Mesenchymal stem cell (in vitro differentiated cells and primary cell): ENCODE measurements at regions not wholly inside any gene's neighbourhood (a gene's known extent, or its start where the extent isn't known, plus 50 kb on each side); places are given as distances from the start of the nearest gene placed in this dataset.

Experiments
- DNase-seq: peaks from one replicate; pipeline ENCODE4 v3.0.0-alpha.2; 2013
- H2AFZ ChIP-seq: one replicate; pipeline ENCODE4 v1.6.1; 2013; ENCODE audit warnings: low read depth, mild to moderate bottlenecking, control low read depth, inconsistent platforms, low read length, moderate library complexity
- H2AK5ac ChIP-seq: 2 replicates; pipeline ENCODE4 v1.6.1; 2013; ENCODE audit warnings: low read length, moderate library complexity, mild to moderate bottlenecking, inconsistent platforms; ENCODE audit not compliant: severe bottlenecking
- H2BK120ac ChIP-seq: one replicate; pipeline ENCODE4 v1.6.1; 2013; ENCODE audit warnings: low read depth, mild to moderate bottlenecking, inconsistent platforms, low read length, moderate library complexity
- H2BK12ac ChIP-seq, 2 experiments: one replicate each; pipeline ENCODE4 v1.6.1; 2013; ENCODE audit warnings: inconsistent platforms in 2 of 2, low read length in 2 of 2, mild to moderate bottlenecking in 2 of 2, moderate library complexity in 2 of 2, control low read depth in 1 of 2
- H2BK15ac ChIP-seq: one replicate; pipeline ENCODE4 v1.6.1; 2013; ENCODE audit warnings: mild to moderate bottlenecking, low read depth, inconsistent platforms; ENCODE audit not compliant: poor library complexity, severe bottlenecking
- H2BK5ac ChIP-seq: 2 replicates; pipeline ENCODE4 v1.6.1; 2013; ENCODE audit warnings: low read depth, mild to moderate bottlenecking, low read length, control low read depth, inconsistent platforms; ENCODE audit not compliant: poor library complexity, severe bottlenecking
- H3K14ac ChIP-seq, 2 experiments: one replicate each; pipeline ENCODE4 v1.6.1; 2013; ENCODE audit warnings: inconsistent platforms in 2 of 2, low read length in 2 of 2, control low read depth in 1 of 2, mild to moderate bottlenecking in 1 of 2, moderate library complexity in 1 of 2
- H3K18ac ChIP-seq, 2 experiments: one replicate each; pipeline ENCODE4 v1.6.1; 2013; ENCODE audit warnings: inconsistent platforms in 2 of 2, low read length in 2 of 2, control low read depth in 1 of 2, low read depth in 1 of 2, mild to moderate bottlenecking in 1 of 2
- H3K23ac ChIP-seq, 2 experiments: one replicate each; pipeline ENCODE4 v1.6.1; 2013; ENCODE audit warnings: inconsistent platforms in 2 of 2, low read length in 2 of 2, mild to moderate bottlenecking in 2 of 2, moderate library complexity in 2 of 2, control low read depth in 1 of 2
- H3K27ac ChIP-seq: 2 replicates; pipeline ENCODE4 v1.5.1; 2013; ENCODE audit warnings: mild to moderate bottlenecking, moderate library complexity, low read length, control low read depth, inconsistent platforms; ENCODE audit not compliant: poor library complexity, severe bottlenecking
- H3K27me3 ChIP-seq, 2 experiments: 2 replicates each; pipeline versions ENCODE4 v1.6.1 to v1.7.0; 2013; ENCODE audit warnings: low read length in 2 of 2, mild to moderate bottlenecking in 2 of 2, moderate library complexity in 2 of 2, control low read depth in 1 of 2, inconsistent platforms in 1 of 2; ENCODE audit not compliant: control insufficient read depth in 1 of 2, insufficient read depth in 1 of 2
- H3K36me3 ChIP-seq, 2 experiments: 2 replicates each; pipeline versions ENCODE4 v1.6.1 to v1.7.0; 2013; ENCODE audit warnings: low read length in 2 of 2, control low read depth in 1 of 2, inconsistent platforms in 1 of 2, low read depth in 1 of 2, mild to moderate bottlenecking in 1 of 2; ENCODE audit not compliant: insufficient read depth in 2 of 2, control insufficient read depth in 1 of 2
- H3K4ac ChIP-seq, 2 experiments: one replicate each; pipeline ENCODE4 v1.6.1; 2013; ENCODE audit warnings: inconsistent platforms in 2 of 2, low read length in 2 of 2, mild to moderate bottlenecking in 2 of 2, moderate library complexity in 2 of 2, control low read depth in 1 of 2, low read depth in 1 of 2
- H3K4me1 ChIP-seq: 2 replicates; pipeline ENCODE4 v1.6.1; 2013; ENCODE audit warnings: low read depth, low read length, control low read depth; ENCODE audit not compliant: control insufficient read depth, insufficient read depth
- H3K4me2 ChIP-seq: 2 replicates; pipeline ENCODE4 v1.6.1; 2013; ENCODE audit warnings: low read length, mild to moderate bottlenecking, inconsistent platforms; ENCODE audit not compliant: poor library complexity, severe bottlenecking
- H3K4me3 ChIP-seq, 2 experiments: 2 replicates each; pipeline versions ENCODE4 v1.5.1 to v1.7.0; 2013; ENCODE audit warnings: low read length in 2 of 2, mild to moderate bottlenecking in 2 of 2, control low read depth in 1 of 2, low read depth in 1 of 2; ENCODE audit not compliant: insufficient read depth in 1 of 2
- H3K79me1 ChIP-seq: replicated peaks from 2 replicates; pipeline ENCODE4 v1.6.1; 2013; ENCODE audit warnings: mild to moderate bottlenecking, control low read depth, low read length, inconsistent platforms; ENCODE audit not compliant: poor library complexity, severe bottlenecking
- H3K9ac ChIP-seq: 2 replicates; pipeline ENCODE4 v1.7.0; 2013; ENCODE audit warnings: mild to moderate bottlenecking, low read length, moderate library complexity
- H3K9me3 ChIP-seq: 2 replicates; pipeline ENCODE4 v1.7.0; 2013; ENCODE audit warnings: mild to moderate bottlenecking, low read length; ENCODE audit not compliant: control insufficient read depth
- H4K8ac ChIP-seq: one replicate; pipeline ENCODE4 v1.6.1; 2013; ENCODE audit warnings: inconsistent platforms, mild to moderate bottlenecking, low read length, moderate library complexity
- H4K91ac ChIP-seq: one replicate; pipeline ENCODE4 v1.6.1; 2013; ENCODE audit warnings: mild to moderate bottlenecking, low read length, inconsistent platforms
- WGBS: methylation state at CpG from one replicate; pipeline ENCODE4 v1.1.7; 2013; ENCODE audit warnings: mixed read lengths; 5-methylcytosine and 5-hydroxymethylcytosine counted together

DNA sequence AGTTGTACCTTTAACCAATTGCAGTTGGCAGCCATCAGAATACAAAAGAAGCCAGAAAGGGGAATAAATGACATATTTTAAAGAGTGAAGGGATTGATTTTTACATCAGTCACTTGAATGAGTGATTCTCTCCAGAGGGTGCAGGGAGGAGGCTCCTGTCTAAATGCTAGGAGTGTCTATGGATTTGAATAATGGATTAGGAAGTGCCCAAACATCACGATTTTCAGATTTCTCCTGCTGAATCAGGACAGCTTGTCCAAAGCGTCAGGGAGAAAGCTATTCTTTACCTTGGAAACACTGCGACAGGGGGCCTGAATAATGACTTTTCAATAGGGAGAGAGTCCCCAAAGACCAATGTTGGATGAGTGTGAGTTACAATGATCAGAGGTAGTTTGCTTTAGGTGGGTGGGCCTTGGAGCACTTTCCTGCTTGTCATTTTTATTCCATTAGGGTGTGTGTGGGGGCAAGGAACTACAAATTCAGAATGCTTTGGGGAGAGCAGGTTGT lies 735.5 kb downstream of the KCNA4 start:
- WGBS = 88% methylated on average over 3 of the region's 3 CpGs

DNA sequence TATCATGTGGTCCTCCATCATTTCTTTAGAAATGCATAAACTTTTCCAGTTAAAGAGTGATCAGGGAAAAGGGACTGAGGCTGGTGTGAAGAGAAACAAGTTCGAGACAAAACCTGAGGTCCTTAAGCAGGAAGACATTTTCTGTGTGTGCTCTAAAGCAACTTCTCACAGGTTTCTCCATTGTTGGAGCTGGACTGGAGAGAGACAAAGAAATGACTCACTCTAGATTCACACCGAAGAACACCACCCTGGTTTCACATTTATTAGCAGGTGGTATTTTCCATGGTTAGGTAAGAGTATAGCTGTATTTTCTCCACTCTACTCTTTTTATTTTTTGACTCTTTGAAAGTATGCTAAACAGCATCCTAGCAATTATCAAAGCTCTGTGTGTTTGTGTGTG lies 736.4 kb downstream of the KCNA4 start:
- no peak overlapping the region for H3K4me2 ChIP-seq
- no peak overlapping the region for H3K4ac ChIP-seq
- no peak overlapping the region for H2BK120ac ChIP-seq
- no peak overlapping the region for H2BK12ac ChIP-seq
- H4K8ac ChIP-seq = no peak overlapping the region
- H4K91ac ChIP-seq = no peak overlapping the region
- no peaks in the 10 kb centered on the region for H3K36me3 ChIP-seq
- no peak overlapping the region for H3K4me3 ChIP-seq
- no peak overlapping the region for H3K27ac ChIP-seq
- H2AK5ac ChIP-seq = no peak overlapping the region
- no peaks in the 10 kb centered on the region for H3K9me3 ChIP-seq
- no peak overlapping the region for H3K9ac ChIP-seq
- no peak overlapping the region for H2BK5ac ChIP-seq
- H3K4me1 ChIP-seq = no peaks in the 10 kb centered on the region
- H3K27me3 ChIP-seq = no peaks in the 10 kb centered on the region
- H2BK15ac ChIP-seq = no peak overlapping the region
- H3K23ac ChIP-seq = no peak overlapping the region
- no peaks in the 10 kb centered on the region for H3K79me1 ChIP-seq
- no peak for DNase-seq
- no peak overlapping the region for H2AFZ ChIP-seq
- H3K18ac ChIP-seq = peak overlapping the region in 1 of 2 experiments; percentile 30
- 90% methylated on average over 1 of the region's 2 CpGs for WGBS
- H3K14ac ChIP-seq = no peak overlapping the region

More for the DNA sequence above, 735.5 kb downstream of the KCNA4 start:
- Histone ChIP-seq H3K4me2 (no peak overlapping the region), H2BK12ac (no peak overlapping the region), H3K9me3 (no peaks in the 10 kb centered on the region), H3K36me3 (no peaks in the 10 kb centered on the region), H3K79me1 (no peaks in the 10 kb centered on the region), H3K23ac (no peak overlapping the region), H2BK15ac (no peak overlapping the region), H2AK5ac (peak overlapping the region; percentile 21), H3K27ac (peak overlapping the region; percentile 20), H2BK5ac (no peak overlapping the region), H2AFZ (peak overlapping the region; percentile 39), H2BK120ac (no peak overlapping the region), H3K4me3 (no peak overlapping the region), H4K8ac (no peak overlapping the region), H3K9ac (no peak overlapping the region), H3K18ac (peak overlapping the region in 1 of 2 experiments; percentile 52), H3K4ac (peak overlapping the region in 1 of 2 experiments; percentile 26), H3K14ac (no peak overlapping the region), H3K4me1 (no peaks in the 10 kb centered on the region), H3K27me3 (no peaks in the 10 kb centered on the region), H4K91ac (no peak overlapping the region)
- DNase-seq = no peak

DNA sequence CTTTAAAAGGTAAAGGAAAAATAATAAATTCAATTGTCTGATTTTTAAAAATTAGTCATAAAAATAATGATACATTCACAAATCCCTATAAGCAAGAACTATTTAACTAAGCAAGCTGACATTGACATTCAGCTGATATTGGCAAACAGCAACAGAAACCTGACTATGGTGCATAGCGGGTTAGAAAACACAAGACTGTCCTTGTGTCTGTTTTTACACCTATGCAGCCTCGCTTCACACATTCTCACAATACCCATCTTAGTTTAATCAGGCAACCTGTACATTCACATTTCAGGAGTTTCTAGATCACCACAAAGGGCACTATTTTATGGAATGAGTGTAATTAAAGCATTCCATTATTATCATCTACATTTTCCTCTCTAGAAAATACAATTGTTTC lies 737.1 kb downstream of the KCNA4 start:
- Histone ChIP-seq H3K9me3 (no peaks in the 10 kb centered on the region), H3K14ac (no peak overlapping the region), H3K18ac (no peak overlapping the region), H3K4me3 (no peak overlapping the region), H3K36me3 (no peaks in the 10 kb centered on the region), H2AK5ac (no peak overlapping the region), H3K4me1 (no peaks in the 10 kb centered on the region), H2AFZ (no peak overlapping the region), H4K91ac (no peak overlapping the region), H3K27me3 (no peaks in the 10 kb centered on the region), H3K79me1 (no peaks in the 10 kb centered on the region), H2BK15ac (no peak overlapping the region), H4K8ac (no peak overlapping the region), H2BK120ac (no peak overlapping the region), H3K4me2 (no peak overlapping the region), H3K9ac (no peak overlapping the region), H3K4ac (no peak overlapping the region), H2BK12ac (no peak overlapping the region), H3K23ac (no peak overlapping the region), H2BK5ac (no peak overlapping the region), H3K27ac (no peak overlapping the region)
- 100% methylated on average over 1 of the region's 2 CpGs for WGBS
- DNase-seq = no peak

DNA sequence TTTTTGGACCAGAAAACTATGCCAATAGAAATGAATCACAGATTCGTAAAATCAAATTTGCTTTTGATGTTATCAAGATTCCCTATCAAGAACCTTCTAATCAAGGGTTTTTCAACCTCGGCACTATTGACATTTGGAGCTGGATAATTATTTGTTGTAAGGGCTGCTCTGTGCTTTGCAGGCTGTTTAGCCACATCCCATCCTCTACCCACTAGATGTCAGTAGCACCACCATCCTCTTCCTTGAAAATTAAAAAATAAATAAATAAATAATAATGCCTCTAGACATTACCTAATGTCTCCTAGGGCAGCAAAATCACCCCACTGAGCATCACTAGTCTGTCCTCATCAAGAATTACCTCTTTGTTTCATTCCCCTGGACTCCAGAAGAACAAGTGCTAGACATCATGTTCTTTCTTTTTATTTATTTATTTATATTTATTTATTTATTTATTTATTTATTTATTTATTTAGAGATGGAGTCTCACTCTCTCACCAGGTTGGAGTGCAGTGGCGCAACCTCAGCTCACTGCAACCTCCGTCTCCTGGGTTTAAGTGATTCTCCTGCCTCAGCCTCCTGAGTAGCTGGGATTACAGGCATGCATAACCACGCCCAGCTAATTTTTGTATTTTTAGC lies 744.7 kb downstream of the KCNA4 start:
- no peaks in the 10 kb centered on the region for H3K4me1 ChIP-seq
- WGBS = 97% methylated on average over 4 of the region's 5 CpGs

More for the DNA sequence above, 744.7 kb downstream of the KCNA4 start:
- Histone ChIP-seq H4K91ac (no peak overlapping the region), H3K9ac (no peak overlapping the region), H3K4ac (no peak overlapping the region), H3K27ac (no peak overlapping the region), H2BK12ac (no peak overlapping the region), H3K27me3 (no peaks in the 10 kb centered on the region), H2AFZ (no peak overlapping the region), H2BK5ac (no peak overlapping the region), H4K8ac (no peak overlapping the region), H3K79me1 (no peaks in the 10 kb centered on the region), H3K14ac (no peak overlapping the region), H3K4me2 (no peak overlapping the region), H3K36me3 (no peaks in the 10 kb centered on the region), H2BK120ac (no peak overlapping the region), H3K4me3 (no peak overlapping the region), H2AK5ac (no peak overlapping the region), H3K18ac (no peak overlapping the region), H3K23ac (no peak overlapping the region), H3K9me3 (no peaks in the 10 kb centered on the region), H2BK15ac (no peak overlapping the region)
- peak; percentile 58 for DNase-seq
